GM18517 (cell line): ENCODE measurements at regions not wholly inside any gene's neighbourhood (a gene's known extent, or its start where the extent isn't known, plus 50 kb on each side); places are given as distances from the start of the nearest gene placed in this dataset.
"Not testable (repeated sequence)": the region's sequence is repeated elsewhere in the genome, so short reads cannot be mapped to it uniquely, and the experiment has no call there.

Source experiments
- ATAC-seq: cut with Tn5 transposase; IDR thresholded peaks from one replicate; pipeline ENCODE4 v1.9.1; 2021; ENCODE audit warnings: mild to moderate bottlenecking, moderate library complexity; ENCODE audit not compliant: unreplicated experiment

GRCh38 chr12:75686233-75686632, 174.8 kb upstream of the KRR1 start:
- not testable (repeated sequence) for ATAC-seq

DNA sequence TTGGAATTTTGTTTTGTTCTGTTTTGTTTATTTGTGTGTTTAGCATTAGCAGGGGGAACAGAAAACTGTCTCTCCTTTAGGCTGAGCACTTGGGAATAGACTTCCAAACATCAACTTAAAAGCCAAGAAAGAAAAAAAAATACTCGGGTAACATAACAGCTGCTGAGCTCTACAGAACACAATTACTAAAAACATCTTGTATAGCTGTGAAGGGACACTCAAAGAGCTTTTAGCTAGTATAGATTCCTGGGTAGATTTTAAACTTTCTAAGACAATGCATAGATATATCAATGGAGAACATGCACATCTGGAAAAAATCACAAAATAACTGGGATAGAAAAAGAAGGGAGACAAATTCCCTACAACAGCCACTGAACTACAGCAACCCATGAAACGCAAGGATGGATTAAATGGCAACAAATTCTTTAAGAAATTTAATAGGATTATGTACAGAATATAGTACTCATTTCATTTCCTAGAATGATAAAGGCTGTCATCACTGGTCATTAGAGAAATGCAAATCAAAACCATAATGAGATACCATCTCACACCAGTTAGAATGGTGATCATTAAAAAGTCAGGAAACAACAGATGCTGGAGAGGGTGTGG, 174.3 kb upstream of the KRR1 start:
- ATAC-seq: no peak

DNA sequence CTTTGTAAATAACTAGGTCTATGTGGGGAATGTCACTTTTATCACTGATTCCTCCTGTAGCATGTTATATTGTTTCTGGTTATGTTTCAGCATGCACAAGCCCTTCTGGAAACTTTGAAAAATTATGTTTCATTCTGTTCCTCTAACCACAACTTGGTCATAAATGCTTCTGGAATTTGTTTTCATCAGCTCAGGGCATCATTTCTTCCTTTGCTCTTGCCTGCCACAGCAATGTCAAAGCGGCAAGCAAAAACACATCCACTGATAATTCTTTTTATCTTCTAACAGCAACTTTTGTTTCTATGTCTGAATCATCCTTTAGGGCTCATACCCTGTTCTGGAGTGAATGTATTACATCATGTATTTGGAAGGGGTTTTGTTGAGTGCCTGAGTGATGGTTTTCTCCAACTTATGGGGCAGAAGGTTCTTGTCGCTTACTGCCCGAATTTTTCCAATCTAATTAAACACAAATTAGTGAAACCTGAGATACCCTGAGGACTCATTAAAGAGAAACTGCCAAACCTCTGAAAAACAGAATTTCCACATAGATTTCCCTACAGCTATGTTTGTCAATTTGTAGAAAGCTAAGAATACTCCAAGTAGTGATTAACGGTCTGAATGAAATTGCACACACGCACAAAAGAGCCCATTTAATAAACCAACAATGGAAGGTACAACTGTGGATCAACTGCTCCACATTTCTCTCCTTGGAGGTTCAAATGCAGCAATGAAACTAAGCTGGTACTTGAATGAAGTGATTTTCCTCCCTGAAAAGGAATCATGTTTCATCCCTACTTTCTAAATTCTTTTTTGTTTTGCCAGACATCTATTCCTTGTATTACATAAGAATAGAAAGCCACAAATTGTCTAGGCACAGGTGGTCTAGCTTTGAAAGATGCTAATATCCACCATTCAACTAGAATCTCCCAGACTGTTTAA, 173.5 kb upstream of the KRR1 start:
- no peak for ATAC-seq

DNA sequence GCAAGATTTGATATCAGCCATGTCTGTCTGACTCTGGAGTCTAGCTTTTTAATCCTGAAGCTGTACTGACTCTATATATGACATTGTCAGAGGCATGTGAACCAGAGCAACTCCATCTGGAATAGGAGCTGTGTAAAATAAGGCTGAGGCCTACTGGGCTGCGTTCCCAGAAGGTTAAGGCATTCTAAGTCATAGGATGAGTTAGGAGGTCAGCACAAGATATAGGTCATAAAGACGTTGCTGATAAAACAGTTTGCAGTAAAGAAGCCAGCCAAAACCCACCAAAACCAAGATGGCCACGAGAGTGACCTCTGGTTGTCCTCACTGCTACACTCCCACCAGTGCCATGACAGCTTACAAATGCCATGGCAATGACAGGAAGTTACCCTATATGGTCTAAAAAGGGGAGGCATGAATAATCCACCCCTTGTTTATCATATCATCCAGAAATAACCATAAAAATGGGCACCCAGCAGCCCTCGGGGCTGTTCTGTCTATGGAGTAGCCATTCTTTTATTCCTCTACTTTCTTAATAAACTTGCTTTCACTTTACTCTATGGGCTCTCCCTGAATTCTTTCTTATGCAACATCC, 172.7 kb upstream of the KRR1 start:
- not testable (repeated sequence) for ATAC-seq

DNA sequence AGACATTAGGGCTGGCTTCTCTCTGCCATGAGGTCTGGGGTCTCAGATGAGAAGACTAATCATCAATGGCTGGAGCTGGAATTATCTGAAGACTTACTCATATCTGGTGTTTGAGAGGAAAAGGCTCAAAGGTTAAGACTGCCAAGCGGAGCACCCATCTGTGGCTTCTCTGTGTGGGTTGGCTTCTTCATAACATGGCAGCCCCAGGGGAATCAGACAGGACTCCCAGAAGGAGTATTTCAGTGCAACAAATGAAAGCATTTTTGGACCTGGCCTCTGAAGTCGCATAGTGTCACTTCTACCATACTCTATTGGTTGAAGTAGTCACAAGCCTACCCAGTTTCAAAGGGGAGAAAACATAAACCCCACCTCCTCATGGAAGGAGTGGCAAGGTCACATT, 171.8 kb upstream of the KRR1 start:
- ATAC-seq: no peak

DNA sequence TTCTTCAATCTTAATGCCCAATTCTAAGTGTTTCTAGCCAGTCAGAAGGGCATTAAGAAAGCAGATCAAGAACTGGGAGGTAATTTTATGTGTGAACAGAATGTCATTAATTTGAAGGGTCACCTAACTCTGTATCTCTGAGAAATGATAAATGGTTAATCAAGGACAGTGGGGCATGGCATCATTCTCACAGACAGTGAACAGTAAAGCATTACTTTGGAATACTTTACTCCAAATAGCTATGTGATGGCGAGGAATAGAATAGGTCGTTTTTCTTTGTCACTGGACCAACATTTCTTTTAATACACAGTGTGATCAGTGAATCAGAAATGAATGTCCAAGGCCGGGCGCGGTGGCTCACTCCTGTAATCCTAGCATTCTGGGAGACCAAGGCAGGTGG, 166.1 kb upstream of the KRR1 start:
- ATAC-seq: no peak

DNA sequence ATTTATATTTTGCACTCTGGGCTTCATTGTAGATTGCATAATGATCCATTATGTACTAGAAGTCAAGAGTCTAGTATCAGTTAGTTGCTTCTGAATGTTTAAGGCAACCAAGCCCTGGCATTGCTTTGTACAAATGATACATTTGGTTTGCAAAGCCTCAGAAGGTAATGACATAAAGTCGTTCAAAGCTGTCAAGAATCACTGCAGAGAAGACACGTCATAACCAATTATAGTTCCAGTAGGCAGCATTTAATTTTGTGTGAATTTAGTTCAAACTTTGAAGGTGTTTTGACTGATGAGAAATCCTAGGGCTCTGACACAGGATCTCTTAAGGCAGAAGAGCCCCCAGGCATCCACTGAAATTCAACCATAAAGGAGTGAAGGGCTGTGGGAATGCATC, 163.0 kb upstream of the KRR1 start:
- no peak for ATAC-seq

GRCh38 chr12:75672200-75672599, 160.8 kb upstream of the KRR1 start:
- ATAC-seq: no peak

- ATAC-seq: no peak
These were observed 158.8 kb upstream of the KRR1 start for GRCh38 chr12:75670216-75670615.

GRCh38 chr12:75666939-75667334, 155.5 kb upstream of the KRR1 start:
- ATAC-seq: no peak

DNA sequence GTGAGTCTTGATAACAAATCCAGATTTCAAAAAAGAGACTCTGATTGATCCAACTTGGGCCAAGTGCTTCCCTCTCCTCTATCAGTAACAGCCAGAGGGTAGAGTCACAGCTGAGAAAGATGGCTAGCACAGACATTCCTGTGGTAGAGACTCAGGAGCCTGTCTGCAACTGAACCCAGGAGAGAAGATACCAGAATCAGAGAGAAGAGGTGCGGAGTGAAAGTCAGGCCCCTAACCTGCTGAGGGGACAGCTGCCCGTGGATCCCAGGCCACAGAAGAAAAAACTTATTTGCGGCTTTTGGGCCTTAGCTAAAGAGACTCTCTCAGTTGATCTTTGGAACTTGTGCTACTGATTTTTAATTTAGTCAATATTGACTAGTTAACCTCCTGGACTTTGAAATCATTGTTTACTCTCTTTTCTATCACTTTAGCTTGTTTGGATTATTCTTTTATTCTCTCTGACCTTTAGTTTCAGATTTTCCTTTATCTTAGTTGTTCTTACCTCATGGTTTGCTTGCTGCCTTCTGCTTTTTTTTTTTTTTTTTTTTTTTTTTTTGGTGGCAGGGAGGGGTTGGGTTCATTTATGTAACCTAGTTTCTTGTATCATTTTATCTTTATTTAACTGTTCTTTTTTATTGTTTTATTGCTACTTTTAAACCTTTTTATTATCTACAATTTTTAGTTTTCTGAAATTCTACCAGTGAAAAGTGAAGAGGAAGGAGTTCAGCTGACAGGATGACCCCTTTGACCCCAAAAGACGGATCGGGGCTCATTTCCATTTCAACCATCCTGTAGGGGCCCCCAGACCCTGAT, 154.9 kb upstream of the KRR1 start:
- no peak for ATAC-seq

- ATAC-seq: no peak
These were observed 153.8 kb upstream of the KRR1 start for GRCh38 chr12:75665216-75665615.

DNA sequence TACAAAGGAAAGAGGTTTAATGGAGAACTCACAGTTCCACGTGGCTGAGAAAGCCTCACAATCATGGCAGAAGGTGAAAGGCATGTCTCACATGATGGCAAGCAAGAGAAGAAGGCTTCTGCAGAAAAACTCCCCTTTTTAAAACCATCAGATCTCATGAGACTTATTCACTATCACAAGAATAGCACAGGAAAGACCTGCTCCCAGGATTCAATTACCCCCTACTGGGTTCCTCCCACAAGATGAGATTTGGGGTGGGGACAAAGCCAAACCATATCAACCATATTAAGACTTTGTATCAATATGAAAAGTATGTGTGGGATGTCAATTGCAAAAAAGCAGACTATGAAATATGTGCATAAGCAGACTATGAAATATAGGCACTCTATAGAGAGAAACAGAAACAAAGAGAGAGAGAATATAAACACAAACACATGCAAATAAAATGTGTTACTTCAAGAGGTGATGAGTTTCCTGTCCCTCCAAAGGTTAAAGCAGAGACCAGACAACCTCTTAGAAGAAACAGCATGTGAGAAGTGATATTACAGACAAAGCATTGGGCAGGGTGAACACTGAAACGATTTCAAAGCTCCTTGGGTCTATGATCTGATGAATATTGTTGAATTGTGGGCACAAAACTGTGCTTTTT, 151.2 kb upstream of the KRR1 start:
- ATAC-seq: no peak

DNA sequence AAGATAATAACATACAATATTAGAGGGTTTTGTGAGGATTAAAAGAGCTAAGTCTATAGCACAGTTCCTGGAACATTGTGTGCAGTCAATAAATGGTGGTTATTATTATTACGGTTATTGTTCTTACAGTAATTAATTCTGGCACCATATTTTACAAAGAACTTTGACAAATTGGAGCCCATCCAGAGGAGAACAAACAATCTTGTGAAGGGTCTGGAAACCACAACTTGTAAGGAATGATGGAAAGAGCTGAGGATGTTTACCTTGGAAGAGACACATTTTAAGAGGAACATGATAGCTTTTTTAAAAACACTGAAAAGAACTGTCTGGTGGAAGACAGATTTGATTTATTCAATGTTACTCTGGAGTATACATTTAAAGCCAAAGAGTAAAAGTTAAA, 150.5 kb upstream of the KRR1 start:
- no peak for ATAC-seq

GRCh38 chr12:75660805-75661404, 149.5 kb upstream of the KRR1 start:
- ATAC-seq: no peak

- no peak for ATAC-seq
These were observed 148.7 kb upstream of the KRR1 start for GRCh38 chr12:75660107-75660530.

GRCh38 chr12:75658901-75659823, 147.8 kb upstream of the KRR1 start:
- no peak for ATAC-seq

DNA sequence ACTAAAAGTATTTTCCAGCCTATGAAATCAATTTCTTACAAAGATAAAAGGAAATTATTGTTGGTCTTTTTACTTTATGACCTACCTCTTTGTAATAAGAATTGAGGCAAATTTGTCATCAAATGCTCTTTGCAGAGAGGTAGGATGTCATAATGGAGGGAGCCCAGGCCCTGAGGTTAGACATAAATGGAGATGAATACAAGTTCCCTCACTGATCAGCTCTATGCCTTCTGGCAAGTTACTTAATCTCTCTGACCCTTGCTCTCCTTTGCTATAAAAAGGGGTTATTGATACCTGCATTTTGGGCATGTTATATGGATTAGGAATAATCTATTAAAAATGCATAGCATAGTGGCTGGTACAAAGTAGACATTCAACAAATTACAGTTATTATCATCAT, 146.9 kb upstream of the KRR1 start:
- no peak for ATAC-seq

GRCh38 chr12:75657831-75658230, 146.4 kb upstream of the KRR1 start:
- ATAC-seq: no peak
